Gastroesophageal sphincter (tissue), 3 donors: ENCODE measurements at regions not wholly inside any gene's neighbourhood (a gene's known extent, or its start where the extent isn't known, plus 50 kb on each side); places are given as distances from the start of the nearest gene placed in this dataset.

Experiments used
- CTCF ChIP-seq, 4 experiments: fragments of 200-600 bp in 2 of 4; fragments of 450-650 bp in 2 of 4; sonication (generic) in 1 of 4; IDR thresholded peaks; one replicate each; pipeline ENCODE4 v1.5.1; 2017 to 2019; ENCODE audit warnings: antibody characterized with exemption in 4 of 4, mild to moderate bottlenecking in 2 of 4, moderate library complexity in 2 of 4
- EP300 ChIP-seq: sonication (generic); formaldehyde crosslinking; IDR thresholded peaks from one replicate; pipeline ENCODE4 v1.6.1; 2017; ENCODE audit warnings: antibody characterized with exemption, mild to moderate bottlenecking
- POLR2A ChIP-seq, 2 donors: fragments of 450-650 bp; IDR thresholded peaks; one replicate each; pipeline ENCODE4 v1.6.1; 2017; ENCODE audit warnings: antibody characterized with exemption in 2 of 2, mild to moderate bottlenecking in 2 of 2, moderate library complexity in 1 of 2
- POLR2AphosphoS5 ChIP-seq: sonication (generic); formaldehyde crosslinking; IDR thresholded peaks from one replicate; pipeline ENCODE4 v1.6.1; 2017; ENCODE audit warnings: antibody characterized with exemption

DNA sequence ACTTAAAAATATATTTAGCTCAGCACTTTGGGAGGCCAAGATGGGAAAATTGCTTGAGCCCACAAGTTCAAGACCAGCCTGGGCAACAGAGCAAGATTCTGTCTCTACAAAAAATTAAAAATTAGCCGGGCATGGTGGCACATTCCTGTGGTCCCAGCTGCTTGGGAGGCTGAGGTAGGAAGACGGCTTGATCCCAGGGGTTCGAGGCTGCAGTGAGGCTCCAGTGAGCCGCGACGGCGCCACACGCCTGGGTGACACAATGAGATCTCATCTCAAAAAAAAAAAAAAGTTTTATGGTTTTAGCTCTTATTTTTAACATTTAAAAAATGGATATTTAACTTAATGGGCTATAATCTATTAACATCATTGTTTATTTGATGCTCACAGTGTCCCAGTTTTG, 97.2 kb upstream of the RIPOR2 start:
- no peak for TF ChIP-seq CTCF (IDR thresholded peaks at IDR 0.05)
- TF ChIP-seq POLR2AphosphoS5 = no peak
- TF ChIP-seq EP300 = no peak
- TF ChIP-seq POLR2A (IDR thresholded peaks at IDR 0.05) = no peak
